ENCODE measurements at regions not wholly inside any gene's neighbourhood (a gene's known extent, or its start where the extent isn't known, plus 50 kb on each side); places are given as distances from the start of the nearest gene placed in this dataset.
"Not testable (repeated sequence)": the region's sequence is repeated elsewhere in the genome, so short reads cannot be mapped to it uniquely, and the experiment has no call there.

- DNase-seq (ENCODE audit: extremely low read depth in 1 of 2, low read depth in 1 of 2) = no peak
Observed at GRCh38 chr10:90111671-90112070, 410.3 kb downstream of the KIF20B start.

DNA sequence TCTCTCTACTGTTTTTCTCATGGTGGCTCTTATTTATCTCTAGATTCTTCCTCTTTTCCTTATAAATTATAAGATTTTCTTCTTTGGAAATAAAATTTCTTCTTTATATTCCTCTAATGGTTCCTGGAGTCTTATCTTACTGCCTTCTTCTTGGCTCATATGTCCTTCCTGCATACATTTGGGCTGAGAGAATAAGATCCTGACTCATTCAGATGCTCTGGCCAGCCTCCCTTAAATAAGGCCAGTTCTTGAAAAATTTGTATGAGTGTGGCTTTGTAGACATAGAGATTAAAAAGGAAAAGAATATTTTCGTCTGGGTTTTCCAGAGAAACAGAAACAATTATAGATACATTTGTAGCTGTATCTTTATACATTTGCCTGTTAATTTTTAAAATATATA lies 411.3 kb downstream of the KIF20B start:
- DNase-seq (ENCODE audit: extremely low read depth in 1 of 2, low read depth in 1 of 2) = no peak

- DNase-seq (ENCODE audit: extremely low read depth in 1 of 2, low read depth in 1 of 2) = not testable (repeated sequence)
Observed at GRCh38 chr10:90118567-90118966, 417.2 kb downstream of the KIF20B start.

- not testable (repeated sequence) for DNase-seq (ENCODE audit: extremely low read depth in 1 of 2, low read depth in 1 of 2)
Observed at GRCh38 chr10:90119631-90120280, 418.4 kb downstream of the KIF20B start.

DNA sequence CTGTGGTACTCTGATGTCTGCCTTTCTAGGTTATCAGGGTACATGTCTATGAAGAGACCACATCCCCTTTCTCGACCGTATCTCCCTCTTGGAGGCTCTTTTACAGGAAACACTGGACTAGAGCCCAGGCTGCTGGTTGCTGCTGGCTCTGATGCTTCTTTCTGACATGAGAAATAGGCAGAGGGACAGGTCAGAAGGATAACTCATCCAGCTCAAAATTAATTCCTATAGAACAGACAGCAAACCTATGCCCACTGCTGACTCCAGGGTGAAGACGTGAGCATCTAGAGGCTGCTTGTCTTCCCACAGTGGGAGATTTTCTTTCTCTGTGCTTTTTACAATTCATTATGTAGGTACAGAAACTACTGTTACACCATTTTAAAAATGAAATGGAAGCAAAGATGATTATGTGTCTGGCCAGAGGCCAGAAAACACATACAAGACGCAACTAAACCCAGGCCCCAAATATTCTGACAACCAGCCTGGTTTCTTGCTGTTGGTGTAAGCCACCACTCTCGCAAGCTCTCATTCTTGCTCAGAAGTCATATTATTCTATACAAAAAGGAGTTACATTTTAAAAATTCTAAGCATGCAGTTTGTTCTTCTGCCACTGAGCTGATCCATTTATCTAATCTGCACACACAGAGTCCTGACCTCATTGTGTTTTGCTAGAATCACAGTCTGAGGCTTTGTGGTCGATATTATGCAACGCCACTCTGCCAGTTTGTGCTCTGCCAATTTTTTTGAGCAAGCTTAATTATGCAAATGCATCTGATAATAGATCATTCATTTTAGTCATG lies 424.3 kb downstream of the KIF20B start:
- DNase-seq (ENCODE audit: extremely low read depth in 1 of 2, low read depth in 1 of 2) = no peak

GRCh38 chr10:90126256-90126595 lies 424.8 kb downstream of the KIF20B start:
- DNase-seq (ENCODE audit: extremely low read depth in 1 of 2, low read depth in 1 of 2) = no peak

- no peak for DNase-seq (ENCODE audit: extremely low read depth in 1 of 2, low read depth in 1 of 2)
Observed at GRCh38 chr10:90130321-90131086, 429.1 kb downstream of the KIF20B start.

DNA sequence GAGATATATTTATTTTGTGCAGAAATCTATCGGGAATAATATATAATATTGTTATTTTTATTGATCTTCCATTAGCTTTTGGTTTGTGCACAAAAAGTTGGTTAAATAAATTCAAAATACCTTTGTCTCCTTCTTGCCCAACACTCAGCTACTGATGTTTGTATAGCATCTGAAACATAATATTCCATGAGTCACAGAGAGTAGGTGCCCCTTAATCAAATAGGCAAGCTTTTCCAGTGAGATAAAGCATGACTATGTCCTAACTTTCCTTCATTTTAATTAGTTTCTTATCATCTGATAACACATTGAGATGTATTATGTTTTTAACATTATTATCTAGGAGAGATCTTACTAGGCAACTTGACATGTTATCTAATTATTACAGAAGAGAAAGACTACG lies 432.2 kb downstream of the KIF20B start:
- DNase-seq (ENCODE audit: extremely low read depth in 1 of 2, low read depth in 1 of 2) = no peak

- no peak for DNase-seq (ENCODE audit: extremely low read depth in 1 of 2, low read depth in 1 of 2)
Observed at GRCh38 chr10:90136731-90137316, 435.4 kb downstream of the KIF20B start.

GRCh38 chr10:90138844-90139243 lies 437.5 kb downstream of the KIF20B start:
- DNase-seq (ENCODE audit: extremely low read depth in 1 of 2, low read depth in 1 of 2) = no peak

DNA sequence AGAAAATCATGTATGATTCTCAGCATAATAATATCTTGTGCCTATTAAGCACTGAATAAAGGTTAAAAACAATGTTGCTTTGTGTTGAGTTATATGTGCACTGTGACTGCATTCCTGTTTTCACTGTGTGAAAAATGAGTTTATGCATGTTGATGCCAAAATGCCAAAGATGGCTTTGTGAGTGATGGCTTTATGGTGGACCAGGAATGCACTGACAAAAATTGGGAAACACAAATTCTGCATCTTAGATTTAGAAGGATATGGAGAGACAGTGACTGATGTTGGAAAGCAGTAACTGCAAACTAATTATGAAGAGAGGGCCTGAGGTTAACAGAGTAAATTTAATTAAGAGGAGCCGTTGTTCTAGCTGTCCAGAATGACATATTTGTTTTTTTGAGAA lies 440.4 kb downstream of the KIF20B start:
- DNase-seq (ENCODE audit: extremely low read depth in 1 of 2, low read depth in 1 of 2) = no peak

DNA sequence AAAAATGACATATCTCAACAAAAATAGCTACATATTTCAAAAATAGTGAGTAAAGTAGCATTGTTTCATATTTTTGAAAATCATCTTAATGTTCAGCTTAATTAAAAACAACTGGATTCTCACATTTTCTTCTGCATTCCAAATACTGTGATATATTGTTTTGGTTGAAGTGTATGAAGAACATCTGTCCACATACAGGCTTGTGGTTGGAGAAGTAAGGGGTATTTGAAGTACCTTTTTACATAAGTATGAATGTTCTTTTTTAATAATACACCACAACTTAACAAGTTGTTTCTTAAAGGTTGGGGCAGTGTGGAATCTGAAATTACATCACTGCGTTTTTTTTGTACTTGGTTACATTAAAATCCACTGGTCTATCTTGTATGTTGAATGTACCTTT lies 442.5 kb downstream of the KIF20B start:
- DNase-seq (ENCODE audit: extremely low read depth in 1 of 2, low read depth in 1 of 2) = no peak

DNA sequence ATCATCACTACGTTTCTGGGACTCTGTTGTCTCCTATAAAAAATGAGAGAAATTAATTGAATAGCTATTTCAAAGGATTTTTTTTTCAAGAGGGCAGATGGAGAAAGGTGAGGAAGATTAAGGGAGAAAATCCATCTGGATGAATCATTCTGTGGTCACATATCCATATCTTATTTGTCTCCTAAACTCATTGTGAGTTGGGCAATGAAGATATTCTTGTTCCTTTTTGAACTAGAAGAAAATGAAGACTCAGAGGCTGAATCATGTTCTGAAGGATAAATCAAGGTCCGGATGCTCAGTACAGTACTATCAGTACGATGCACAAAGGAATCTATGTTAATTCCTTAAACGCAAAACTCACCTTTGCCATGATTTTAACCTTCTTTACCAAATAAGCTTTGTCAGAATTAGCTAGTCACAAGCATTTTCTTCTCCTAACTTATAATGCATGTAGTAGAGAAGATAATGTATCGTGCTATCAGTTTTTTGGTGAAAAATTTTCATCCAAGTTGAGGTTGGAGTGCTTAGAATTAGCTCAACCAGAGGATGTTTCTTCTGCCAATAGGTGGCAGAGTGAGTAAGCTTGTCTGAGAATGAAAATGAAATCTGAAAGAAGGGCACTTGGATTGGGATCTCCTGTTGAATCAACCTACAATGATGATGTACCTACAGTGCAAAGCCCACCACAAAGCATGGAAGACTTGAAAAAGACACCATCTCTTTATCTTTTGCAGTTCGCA lies 446.9 kb downstream of the KIF20B start:
- no peak for DNase-seq (ENCODE audit: extremely low read depth in 1 of 2, low read depth in 1 of 2)

DNA sequence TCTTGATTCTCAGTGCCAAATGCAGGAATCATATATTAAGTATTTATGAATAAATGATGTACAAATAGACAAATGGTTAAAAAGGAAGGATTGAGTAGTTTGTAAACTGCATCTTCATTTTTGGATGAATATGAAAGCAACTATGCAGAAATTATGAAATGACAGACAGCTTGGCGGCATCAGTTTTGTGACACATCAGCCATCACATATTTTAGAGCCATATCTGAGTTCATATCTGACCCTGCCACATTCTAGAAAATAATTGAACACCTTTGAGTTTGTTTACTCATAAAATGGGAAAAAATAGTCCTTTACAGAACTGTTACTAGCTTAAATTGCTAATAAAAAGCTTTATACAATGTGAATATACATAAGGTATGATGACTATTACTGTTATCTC lies 448.2 kb downstream of the KIF20B start:
- DNase-seq (ENCODE audit: extremely low read depth in 1 of 2, low read depth in 1 of 2) = no peak

- DNase-seq (ENCODE audit: extremely low read depth in 1 of 2, low read depth in 1 of 2) = no peak
Observed at GRCh38 chr10:90162271-90162853, 461.0 kb downstream of the KIF20B start.

DNA sequence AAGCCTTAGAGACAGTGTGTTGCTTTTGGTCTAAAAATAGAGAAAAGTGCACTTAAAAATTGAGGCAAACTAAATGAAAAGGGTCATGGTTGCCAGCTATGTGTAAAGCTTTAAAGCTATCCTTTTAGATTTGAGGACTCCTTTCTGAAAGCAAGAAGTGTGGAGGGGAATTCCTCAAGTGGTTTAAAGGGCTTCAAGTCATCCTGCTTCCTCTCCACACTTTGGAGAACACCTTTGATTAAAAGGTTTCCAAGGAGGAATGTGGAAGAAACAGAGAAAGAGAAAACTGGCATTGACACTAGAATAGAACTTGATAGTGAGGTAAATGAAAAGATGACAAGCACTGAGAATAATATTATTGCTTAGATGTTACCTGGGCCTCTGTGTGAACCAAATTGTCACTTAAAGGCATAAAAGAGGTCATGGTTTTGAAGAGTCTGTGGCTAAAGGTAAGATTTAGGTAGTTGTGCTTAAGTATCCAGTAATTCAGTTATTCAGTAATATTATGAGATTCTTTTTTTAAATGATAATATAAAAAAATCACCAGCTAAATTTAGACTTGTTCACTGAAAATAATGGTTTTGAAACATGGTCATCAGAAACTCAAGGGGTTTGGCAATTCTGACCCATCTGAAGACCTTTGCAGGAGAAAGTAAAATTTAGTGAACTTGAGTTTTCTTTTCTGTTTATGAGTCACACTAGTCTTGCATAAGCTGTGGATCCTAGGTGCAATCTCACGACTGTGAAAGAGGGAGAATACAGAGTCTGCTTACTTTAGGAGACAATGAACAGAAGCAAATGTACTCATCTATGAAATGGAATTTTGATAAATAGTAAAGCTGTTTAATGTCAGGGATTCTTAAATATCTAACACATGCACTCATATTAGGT lies 466.0 kb downstream of the KIF20B start:
- DNase-seq (ENCODE audit: extremely low read depth in 1 of 2, low read depth in 1 of 2) = no peak

DNA sequence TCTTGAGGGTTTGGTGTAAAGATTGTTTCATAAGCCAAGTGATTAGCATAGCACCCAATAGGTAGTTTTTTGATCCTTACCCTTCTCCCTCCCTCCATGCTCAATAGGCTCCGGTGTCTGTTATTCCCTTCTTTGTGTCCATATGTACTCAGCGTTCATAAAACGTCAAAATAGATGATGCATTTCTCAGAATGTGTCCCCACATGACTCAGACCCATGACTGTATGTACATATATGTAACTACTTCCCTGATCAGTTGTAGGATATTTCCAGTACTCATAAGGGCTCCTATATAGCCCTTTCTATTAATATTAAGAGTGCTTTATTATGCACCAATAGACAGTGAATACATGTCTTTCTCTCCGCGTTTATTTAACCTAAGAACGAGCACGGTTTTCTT lies 466.9 kb downstream of the KIF20B start:
- DNase-seq (ENCODE audit: extremely low read depth in 1 of 2, low read depth in 1 of 2) = no peak

DNA sequence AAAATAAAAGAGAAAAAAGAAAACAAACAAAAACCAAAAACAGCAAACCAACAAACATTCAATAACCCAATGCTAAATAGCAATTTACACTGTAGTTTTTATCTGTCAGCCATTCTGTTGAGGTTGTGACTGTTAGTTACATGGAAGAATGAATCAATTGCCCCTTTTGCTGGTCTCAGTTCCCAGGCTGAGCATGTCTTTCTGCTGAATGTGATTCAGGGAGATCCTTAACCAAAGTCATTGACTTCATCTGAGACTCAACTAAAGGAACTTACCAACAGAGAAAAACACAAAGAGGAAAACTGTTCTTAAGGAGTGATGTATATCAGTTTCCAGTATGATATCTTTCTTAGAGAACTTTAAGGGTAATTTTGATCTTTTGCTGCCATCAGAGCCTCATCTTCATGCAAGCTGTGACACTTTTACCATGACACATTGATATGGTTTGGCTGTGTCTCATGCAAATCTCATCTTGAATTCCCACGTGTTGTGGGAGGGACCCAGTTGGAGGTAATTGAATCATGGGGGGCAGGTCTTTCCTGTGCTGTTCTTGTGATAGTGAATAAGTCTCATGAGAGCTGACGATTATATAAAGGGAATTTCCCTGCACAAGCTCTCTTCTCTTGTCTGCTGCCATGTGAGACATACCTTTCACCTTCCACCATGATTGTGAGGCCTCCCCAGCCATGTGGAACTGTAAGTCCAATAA lies 469.8 kb downstream of the KIF20B start:
- DNase-seq (ENCODE audit: extremely low read depth in 1 of 2, low read depth in 1 of 2) = no peak

GRCh38 chr10:90174531-90174930 lies 473.1 kb downstream of the KIF20B start:
- DNase-seq (ENCODE audit: extremely low read depth in 1 of 2, low read depth in 1 of 2) = no peak
